AG04449 (cell line): ENCODE measurements at regions not wholly inside any gene's neighbourhood (a gene's known extent, or its start where the extent isn't known, plus 50 kb on each side); places are given as distances from the start of the nearest gene placed in this dataset.

Experiments used
- CTCF ChIA-PET: fragments of 350-600 bp; formaldehyde crosslinking; extraction: SDS; loops from one replicate; lab custom pipeline; 2021; ENCODE audit warnings: antibody characterized with exemption; lab: Yijun Ruan, JAX
- POLR2A ChIA-PET: fragments of 400-600, 350-600 bp; formaldehyde crosslinking; extraction: SDS; loops from one replicate; lab custom pipeline; 2020; ENCODE audit warnings: antibody characterized with exemption, inconsistent platforms; lab: Yijun Ruan, JAX
- DNase-seq: peaks from one replicate; pipeline ENCODE4 v3.0.0-alpha.2; 2010; ENCODE audit warnings: low read depth, low spot score
- H3K4me3 ChIP-seq: 2 replicates; pipeline ENCODE4 v1.5.1; 2011; ENCODE audit warnings: low read depth, mild to moderate bottlenecking, control low read depth, low read length
- TF ChIP-seq, protein P1 (sequence below): IDR thresholded peaks from one replicate; pipeline ENCODE4 v1.5.1; 2011; ENCODE audit warnings: mild to moderate bottlenecking, moderate library complexity, low read length, control low read depth, inconsistent platforms; ENCODE audit not compliant: insufficient read depth; ENCODE audit errors: missing control alignments

GRCh38 chr10:20633714-20634113 is 263.4 kb downstream of the NEBL start:
- ChIA-PET CTCF (no interaction called here), POLR2A (no interaction called here)
- no peak overlapping the region for H3K4me3 ChIP-seq
- no peak for DNase-seq
- TF ChIP-seq, protein P1, sequence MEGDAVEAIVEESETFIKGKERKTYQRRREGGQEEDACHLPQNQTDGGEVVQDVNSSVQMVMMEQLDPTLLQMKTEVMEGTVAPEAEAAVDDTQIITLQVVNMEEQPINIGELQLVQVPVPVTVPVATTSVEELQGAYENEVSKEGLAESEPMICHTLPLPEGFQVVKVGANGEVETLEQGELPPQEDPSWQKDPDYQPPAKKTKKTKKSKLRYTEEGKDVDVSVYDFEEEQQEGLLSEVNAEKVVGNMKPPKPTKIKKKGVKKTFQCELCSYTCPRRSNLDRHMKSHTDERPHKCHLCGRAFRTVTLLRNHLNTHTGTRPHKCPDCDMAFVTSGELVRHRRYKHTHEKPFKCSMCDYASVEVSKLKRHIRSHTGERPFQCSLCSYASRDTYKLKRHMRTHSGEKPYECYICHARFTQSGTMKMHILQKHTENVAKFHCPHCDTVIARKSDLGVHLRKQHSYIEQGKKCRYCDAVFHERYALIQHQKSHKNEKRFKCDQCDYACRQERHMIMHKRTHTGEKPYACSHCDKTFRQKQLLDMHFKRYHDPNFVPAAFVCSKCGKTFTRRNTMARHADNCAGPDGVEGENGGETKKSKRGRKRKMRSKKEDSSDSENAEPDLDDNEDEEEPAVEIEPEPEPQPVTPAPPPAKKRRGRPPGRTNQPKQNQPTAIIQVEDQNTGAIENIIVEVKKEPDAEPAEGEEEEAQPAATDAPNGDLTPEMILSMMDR = no peak

DNA sequence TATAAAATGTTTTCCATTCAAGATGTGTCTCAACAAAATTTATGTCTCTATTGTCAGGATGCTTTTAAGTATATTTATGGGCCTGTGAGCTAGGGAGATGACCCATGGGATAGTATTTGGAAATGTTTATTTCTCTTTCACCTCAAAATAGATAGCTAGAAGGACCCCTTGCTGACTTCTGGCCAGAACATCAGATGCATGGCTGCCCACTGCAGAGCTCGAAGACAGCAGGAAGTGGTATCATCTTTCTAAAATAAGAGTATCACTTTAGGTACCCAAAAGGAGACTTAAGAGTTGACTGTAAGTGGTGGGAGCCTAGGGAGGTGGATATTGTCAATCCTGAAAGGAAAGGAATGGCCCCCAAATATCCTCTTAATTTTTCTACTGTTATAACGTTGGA is 264.4 kb downstream of the NEBL start:
- H3K4me3 ChIP-seq = no peak overlapping the region
- CTCF ChIA-PET = no interaction called here
- TF ChIP-seq, protein P1 = no peak
- POLR2A ChIA-PET = no interaction called here
- DNase-seq = no peak

GRCh38 chr10:20631229-20631628 is 265.9 kb downstream of the NEBL start:
- DNase-seq = no peak
- ChIA-PET POLR2A (no interaction called here), CTCF (no interaction called here)
- TF ChIP-seq, protein P1 = no peak
- H3K4me3 ChIP-seq = no peak overlapping the region

GRCh38 chr10:20630092-20630643 is 266.9 kb downstream of the NEBL start:
- TF ChIP-seq, protein P1 = no peak
- ChIA-PET POLR2A (no interaction called here), CTCF (no interaction called here)
- no peak for DNase-seq
- no peak overlapping the region for H3K4me3 ChIP-seq

DNA sequence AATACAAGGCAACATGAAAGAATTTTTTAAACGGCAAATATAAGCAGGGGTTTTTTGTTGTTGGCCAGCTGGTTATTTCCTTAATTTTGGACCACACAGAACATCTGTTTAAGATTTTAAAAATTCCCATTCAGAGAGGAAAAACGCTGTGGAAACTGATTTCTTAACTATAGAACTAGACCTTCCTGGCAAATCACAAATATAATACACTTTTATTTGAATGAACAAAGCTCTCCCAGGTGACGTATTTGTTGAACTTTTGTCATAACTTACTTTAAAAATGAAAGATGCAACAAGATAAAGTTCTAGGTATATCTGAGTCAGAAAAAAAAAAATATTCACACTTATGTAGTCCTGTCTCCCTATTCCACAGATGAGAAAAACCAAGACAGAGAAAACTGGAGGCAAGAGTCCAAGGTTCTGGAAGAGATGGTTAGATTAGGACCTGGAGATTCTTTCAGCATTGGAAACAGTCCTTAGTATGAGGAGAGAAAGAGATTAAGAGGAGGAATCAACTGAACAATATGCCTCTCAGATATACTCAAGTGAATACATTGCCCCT is 269.1 kb downstream of the NEBL start:
- POLR2A ChIA-PET = no interaction called here
- H3K4me3 ChIP-seq = no peak overlapping the region
- TF ChIP-seq, protein P1 = no peak
- CTCF ChIA-PET = no interaction called here
- DNase-seq = no peak

- TF ChIP-seq, protein P1 = no peak
- ChIA-PET CTCF (no interaction called here), POLR2A (no interaction called here)
- H3K4me3 ChIP-seq = no peak overlapping the region
- no peak for DNase-seq
Measured at GRCh38 chr10:20627087-20627486, 270.0 kb downstream of the NEBL start.
